NCI-H774 (cell line): ENCODE measurements at regions not wholly inside any gene's neighbourhood (a gene's known extent, or its start where the extent isn't known, plus 50 kb on each side); places are given as distances from the start of the nearest gene placed in this dataset.
"Not testable (repeated sequence)": the region's sequence is repeated elsewhere in the genome, so short reads cannot be mapped to it uniquely, and the experiment has no call there.

ENCODE experiments used
- DNase-seq: peaks from one replicate; lab custom pipeline; 2025; lab: John Stamatoyannopoulos, UW

GRCh38 chr3:78313332-78313731, 1273.4 kb downstream of the ROBO2 start:
- no peak for DNase-seq

GRCh38 chr3:78314327-78314726, 1274.4 kb downstream of the ROBO2 start:
- no peak for DNase-seq

GRCh38 chr3:78317774-78318173, 1277.9 kb downstream of the ROBO2 start:
- DNase-seq = no peak

- peak; percentile 36 for DNase-seq
Observed at GRCh38 chr3:78322780-78323179, 1282.9 kb downstream of the ROBO2 start.

- DNase-seq = no peak
Observed at GRCh38 chr3:78337801-78338211, 1297.9 kb downstream of the ROBO2 start.

- DNase-seq = no peak
Observed at GRCh38 chr3:78338405-78338804, 1298.5 kb downstream of the ROBO2 start.

GRCh38 chr3:78343221-78343620, 1303.3 kb downstream of the ROBO2 start:
- DNase-seq = no peak

GRCh38 chr3:78344267-78344666, 1304.4 kb downstream of the ROBO2 start:
- DNase-seq = not testable (repeated sequence)

GRCh38 chr3:78344918-78345317, 1305.0 kb downstream of the ROBO2 start:
- DNase-seq = no peak

- DNase-seq = no peak
Observed at GRCh38 chr3:78347176-78347575, 1307.3 kb downstream of the ROBO2 start.

- no peak for DNase-seq
Observed at GRCh38 chr3:78348664-78349063, 1308.8 kb downstream of the ROBO2 start.

- no peak for DNase-seq
Observed at GRCh38 chr3:78349571-78349970, 1309.7 kb downstream of the ROBO2 start.

- no peak for DNase-seq
Observed at GRCh38 chr3:78351334-78351733, 1311.4 kb downstream of the ROBO2 start.

- no peak for DNase-seq
Observed at GRCh38 chr3:78353231-78353630, 1313.3 kb downstream of the ROBO2 start.

GRCh38 chr3:78360849-78361248, 1321.0 kb downstream of the ROBO2 start:
- no peak for DNase-seq

- no peak for DNase-seq
Observed at GRCh38 chr3:78368636-78369345, 1328.9 kb downstream of the ROBO2 start.

- no peak for DNase-seq
Observed at GRCh38 chr3:78390221-78390620, 1350.3 kb downstream of the ROBO2 start.

GRCh38 chr3:78398401-78398800, 1358.5 kb downstream of the ROBO2 start:
- DNase-seq = no peak

- no peak for DNase-seq
Observed at GRCh38 chr3:78402720-78403119, 1362.8 kb downstream of the ROBO2 start.

- no peak for DNase-seq
Observed at GRCh38 chr3:78405745-78406144, 1362.1 kb downstream of the ROBO1 start.

- DNase-seq = no peak
Observed at GRCh38 chr3:78406396-78406795, 1361.4 kb downstream of the ROBO1 start.

GRCh38 chr3:78410077-78410476, 1357.7 kb downstream of the ROBO1 start:
- no peak for DNase-seq

GRCh38 chr3:78414261-78414660, 1353.5 kb downstream of the ROBO1 start:
- DNase-seq = no peak

- no peak for DNase-seq
Observed at GRCh38 chr3:78420611-78421010, 1347.2 kb downstream of the ROBO1 start.
